Spleen (tissue), 11 donors: ENCODE measurements at regions not wholly inside any gene's neighbourhood (a gene's known extent, or its start where the extent isn't known, plus 50 kb on each side); places are given as distances from the start of the nearest gene placed in this dataset.

Experiments used
- DNase-seq: peaks from one replicate; pipeline ENCODE4 v3.0.0-alpha.2; 2020
- H3K27ac ChIP-seq, 8 donors: fragments of 200-600 bp; sonication (generic) in 7 of 8; 1 replicate in 4 of 8; 2 replicates in 4 of 8; pipeline versions ENCODE4 v1.5.0 to v1.8.0; 2016 to 2021; ENCODE audit warnings: inconsistent platforms in 4 of 8, mild to moderate bottlenecking in 4 of 8, moderate library complexity in 1 of 8
- H3K27me3 ChIP-seq, 7 donors: fragments of 200-600 bp; sonication (generic) in 6 of 7; replicated peaks in 1 of 7; 1 replicate in 4 of 7; 2 replicates in 3 of 7; pipeline versions ENCODE4 v1.5.0 to v1.8.0; 2016 to 2021; ENCODE audit warnings: inconsistent platforms in 3 of 7, mild to moderate bottlenecking in 1 of 7
- H3K36me3 ChIP-seq, 6 donors: fragments of 200-600 bp; sonication (generic) in 5 of 6; 1 replicate in 4 of 6; 2 replicates in 2 of 6; pipeline versions ENCODE4 v1.5.0 to v1.8.0; 2016 to 2021; ENCODE audit warnings: inconsistent platforms in 2 of 6
- H3K4me1 ChIP-seq, 6 donors: fragments of 200-600 bp; sonication (generic) in 5 of 6; 1 replicate in 3 of 6; 2 replicates in 3 of 6; pipeline versions ENCODE4 v1.5.0 to v1.8.0; 2016 to 2021; ENCODE audit warnings: inconsistent platforms in 3 of 6
- H3K4me3 ChIP-seq, 8 donors: fragments of 200-600 bp; sonication (generic) in 7 of 8; 1 replicate in 4 of 8; 2 replicates in 4 of 8; pipeline versions ENCODE4 v1.5.0 to v1.8.0; 2016 to 2021; ENCODE audit warnings: inconsistent platforms in 4 of 8, mild to moderate bottlenecking in 4 of 8, moderate library complexity in 2 of 8
- H3K9me3 ChIP-seq, 8 donors: fragments of 200-600 bp; sonication (generic) in 7 of 8; 1 replicate in 4 of 8; 2 replicates in 4 of 8; pipeline versions ENCODE4 v1.5.0 to v1.8.0; 2016 to 2021; ENCODE audit warnings: inconsistent platforms in 4 of 8
- CTCF ChIP-seq, 11 experiments: fragments of 200-600 bp in 7 of 11; fragments of 450-650 bp in 4 of 11; sonication (generic) in 4 of 11; IDR thresholded peaks in 8 of 11; conservative IDR thresholded peaks in 3 of 11; 1 replicate in 7 of 11; 2 replicates in 4 of 11; pipeline versions ENCODE4 v1.4.0 to v1.8.0; 2016 to 2021; ENCODE audit warnings: antibody characterized with exemption in 11 of 11, inconsistent platforms in 4 of 11, mild to moderate bottlenecking in 1 of 11
- POLR2A ChIP-seq, 3 donors: fragments of 450-650 bp; IDR thresholded peaks; one replicate each; pipeline ENCODE4 v1.5.1; 2017; ENCODE audit warnings: antibody characterized with exemption in 3 of 3, mild to moderate bottlenecking in 1 of 3
- POLR2AphosphoS5 ChIP-seq, 3 donors: sonication (generic); formaldehyde crosslinking; IDR thresholded peaks; one replicate each; pipeline ENCODE4 v1.5.1; 2017; ENCODE audit warnings: antibody characterized with exemption in 3 of 3
- WGBS, 5 donors: extraction: QIAGEN DNeasy Blood & Tissue Kit in 3 of 5; methylation state at CpG; one replicate each; pipeline versions ENCODE4 v1.1.5 to v1.1.7; 2013 to 2018; 5-methylcytosine and 5-hydroxymethylcytosine counted together
- intact Hi-C: fragments of 100-400 bp; cut with DNase I; formaldehyde crosslinking; loops from one replicate; pipeline ENCODE4 v1.15.0; 2023; ENCODE audit warnings: low total_unique reads
- donor health status: healthy with polysubstance abuse.
- donor health status: DM: no; HTN: no; CAD: no; lungs with moderate emphysema.
- donor health status: DM: no; HTN: no; CAD: no.
- donor health status: Bipolar disorder and iron deficiency.
- donor health status: healthy.
- donor health status: DM: no; HTN: no; CAD: no.
- donor health status: DM: yes; HTN: yes; CAD: no.

- intact Hi-C loops: no loop called here
- no peak for DNase-seq
- no peak overlapping the region for H3K27ac ChIP-seq
- H3K4me3 ChIP-seq: no peak overlapping the region
- TF ChIP-seq CTCF (IDR thresholded peaks at IDR 0.05 in 8 of 11, conservative IDR thresholded peaks at IDR 0.05 in 3 of 11) (no peak), POLR2A (IDR thresholded peaks at IDR 0.05) (no peak), POLR2AphosphoS5 (IDR thresholded peaks at IDR 0.05) (no peak)
- WGBS, 5 donors: 74 to 83% (median 79%) methylated on average over 3 of the region's 3 CpGs
- no peaks in the 10 kb centered on the region for H3K27me3 ChIP-seq
- H3K36me3 ChIP-seq: no peaks in the 10 kb centered on the region
- no peaks in the 10 kb centered on the region for H3K9me3 ChIP-seq
- no peaks in the 10 kb centered on the region for H3K4me1 ChIP-seq
These were observed 185.7 kb upstream of the NTF3 start for GRCh38 chr12:5246196-5246595.

- intact Hi-C loops: no loop called here
- H3K4me1 ChIP-seq: no peaks in the 10 kb centered on the region
- H3K4me3 ChIP-seq: no peak overlapping the region
- 56 to 91% (median 80%) methylated on average over 3 of the region's 3 CpGs for WGBS, 5 donors
- DNase-seq: no peak
- no peaks in the 10 kb centered on the region for H3K36me3 ChIP-seq
- no peak overlapping the region for H3K27ac ChIP-seq
- H3K9me3 ChIP-seq: no peaks in the 10 kb centered on the region
- H3K27me3 ChIP-seq: no peaks in the 10 kb centered on the region
- TF ChIP-seq POLR2AphosphoS5 (IDR thresholded peaks at IDR 0.05): no peak
- TF ChIP-seq CTCF (IDR thresholded peaks at IDR 0.05 in 8 of 11, conservative IDR thresholded peaks at IDR 0.05 in 3 of 11): no peak
- no peak for TF ChIP-seq POLR2A (IDR thresholded peaks at IDR 0.05)
These were observed 184.8 kb upstream of the NTF3 start for GRCh38 chr12:5247144-5247543.

- Histone ChIP-seq H3K9me3 (no peaks in the 10 kb centered on the region), H3K36me3 (no peaks in the 10 kb centered on the region), H3K4me3 (no peak overlapping the region), H3K4me1 (no peaks in the 10 kb centered on the region), H3K27ac (no peak overlapping the region), H3K27me3 (no peaks in the 10 kb centered on the region)
- TF ChIP-seq CTCF (IDR thresholded peaks at IDR 0.05 in 8 of 11, conservative IDR thresholded peaks at IDR 0.05 in 3 of 11) (no peak), POLR2A (IDR thresholded peaks at IDR 0.05) (no peak), POLR2AphosphoS5 (IDR thresholded peaks at IDR 0.05) (no peak)
- 82 to 95% (median 87%) methylated on average over 3 of the region's 3 CpGs for WGBS, 5 donors
- no peak for DNase-seq
- intact Hi-C loops: no loop called here
These were observed 183.7 kb upstream of the NTF3 start for GRCh38 chr12:5248230-5248629.

GRCh38 chr12:5248999-5249526, 182.8 kb upstream of the NTF3 start:
- Histone ChIP-seq H3K9me3 (no peaks in the 10 kb centered on the region), H3K27ac (no peak overlapping the region), H3K36me3 (no peaks in the 10 kb centered on the region), H3K27me3 (no peaks in the 10 kb centered on the region), H3K4me1 (no peaks in the 10 kb centered on the region), H3K4me3 (no peak overlapping the region)
- intact Hi-C loops: no loop called here
- TF ChIP-seq CTCF (IDR thresholded peaks at IDR 0.05 in 8 of 11, conservative IDR thresholded peaks at IDR 0.05 in 3 of 11): no peak
- TF ChIP-seq POLR2AphosphoS5 (IDR thresholded peaks at IDR 0.05): no peak
- TF ChIP-seq POLR2A (IDR thresholded peaks at IDR 0.05): no peak
- no peak for DNase-seq
- WGBS, 5 donors: 59 to 78% (median 71%) methylated on average over 8 of the region's 8 CpGs
